OCI-LY7 (cell line): ENCODE measurements at regions not wholly inside any gene's neighbourhood (a gene's known extent, or its start where the extent isn't known, plus 50 kb on each side); places are given as distances from the start of the nearest gene placed in this dataset.

Experiments used
- EZH2phosphoT487 ChIP-seq: fragments of 200-600 bp; sonication (generic); IDR thresholded peaks from 2 replicates; pipeline ENCODE4 v1.6.1; 2018; ENCODE audit warnings: low read depth, borderline replicate concordance, mild to moderate bottlenecking, mixed run types, antibody characterized with exemption, low read length, moderate library complexity, mixed read lengths
- TF ChIP-seq, protein P1 (sequence below): fragments of 200-600 bp; sonication (generic); conservative IDR thresholded peaks from 2 replicates; pipeline ENCODE4 v1.5.1; 2014; ENCODE audit warnings: mild to moderate bottlenecking, antibody characterized with exemption, low read length, moderate library complexity, mixed read lengths

DNA sequence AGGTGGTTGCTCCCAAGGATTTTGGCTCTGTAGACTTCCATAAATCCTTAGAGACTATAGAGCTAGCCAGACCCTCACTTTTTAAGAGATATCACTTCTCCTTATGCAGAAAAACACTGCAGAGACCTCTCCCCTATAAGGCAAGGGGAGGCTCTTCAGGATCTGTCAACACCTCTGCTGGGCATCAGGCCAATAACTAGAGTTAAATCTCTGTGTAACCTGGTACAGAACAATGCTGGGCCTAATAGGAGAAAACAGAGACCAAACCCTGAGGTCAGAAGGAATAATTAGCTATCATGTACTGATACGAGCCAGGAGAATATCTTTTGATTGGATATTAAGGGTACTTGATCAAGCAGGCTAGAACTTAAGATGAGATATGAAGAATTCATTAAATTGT, 358.5 kb downstream of the TBC1D4 start:
- TF ChIP-seq, protein P1, sequence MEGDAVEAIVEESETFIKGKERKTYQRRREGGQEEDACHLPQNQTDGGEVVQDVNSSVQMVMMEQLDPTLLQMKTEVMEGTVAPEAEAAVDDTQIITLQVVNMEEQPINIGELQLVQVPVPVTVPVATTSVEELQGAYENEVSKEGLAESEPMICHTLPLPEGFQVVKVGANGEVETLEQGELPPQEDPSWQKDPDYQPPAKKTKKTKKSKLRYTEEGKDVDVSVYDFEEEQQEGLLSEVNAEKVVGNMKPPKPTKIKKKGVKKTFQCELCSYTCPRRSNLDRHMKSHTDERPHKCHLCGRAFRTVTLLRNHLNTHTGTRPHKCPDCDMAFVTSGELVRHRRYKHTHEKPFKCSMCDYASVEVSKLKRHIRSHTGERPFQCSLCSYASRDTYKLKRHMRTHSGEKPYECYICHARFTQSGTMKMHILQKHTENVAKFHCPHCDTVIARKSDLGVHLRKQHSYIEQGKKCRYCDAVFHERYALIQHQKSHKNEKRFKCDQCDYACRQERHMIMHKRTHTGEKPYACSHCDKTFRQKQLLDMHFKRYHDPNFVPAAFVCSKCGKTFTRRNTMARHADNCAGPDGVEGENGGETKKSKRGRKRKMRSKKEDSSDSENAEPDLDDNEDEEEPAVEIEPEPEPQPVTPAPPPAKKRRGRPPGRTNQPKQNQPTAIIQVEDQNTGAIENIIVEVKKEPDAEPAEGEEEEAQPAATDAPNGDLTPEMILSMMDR, result no peak
- TF ChIP-seq EZH2phosphoT487, result no peak
